ENCODE measurements at regions not wholly inside any gene's neighbourhood (a gene's known extent, or its start where the extent isn't known, plus 50 kb on each side); places are given as distances from the start of the nearest gene placed in this dataset.

DNA sequence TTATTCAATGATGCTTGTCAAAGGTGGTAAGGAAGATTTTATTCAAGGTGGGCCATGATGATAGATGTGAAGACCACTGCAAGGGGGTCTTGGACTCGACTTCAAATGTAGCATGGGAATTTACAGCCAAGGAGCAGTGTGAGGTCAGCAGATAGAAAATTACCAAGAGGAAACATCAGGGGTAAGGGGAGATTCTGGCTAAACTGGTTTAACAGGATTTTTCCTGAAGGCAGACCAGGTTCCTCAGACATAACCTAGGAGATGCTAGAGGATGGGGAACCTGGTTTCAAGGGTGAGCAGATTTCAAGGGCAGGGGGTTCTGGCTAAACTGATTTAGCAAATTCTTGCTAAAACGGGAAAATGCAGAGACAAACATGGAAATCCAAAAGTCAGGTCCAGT is 464.9 kb downstream of the TAFA4 start:
- no peak for DNase-seq (ENCODE audit: low spot score)

DNA sequence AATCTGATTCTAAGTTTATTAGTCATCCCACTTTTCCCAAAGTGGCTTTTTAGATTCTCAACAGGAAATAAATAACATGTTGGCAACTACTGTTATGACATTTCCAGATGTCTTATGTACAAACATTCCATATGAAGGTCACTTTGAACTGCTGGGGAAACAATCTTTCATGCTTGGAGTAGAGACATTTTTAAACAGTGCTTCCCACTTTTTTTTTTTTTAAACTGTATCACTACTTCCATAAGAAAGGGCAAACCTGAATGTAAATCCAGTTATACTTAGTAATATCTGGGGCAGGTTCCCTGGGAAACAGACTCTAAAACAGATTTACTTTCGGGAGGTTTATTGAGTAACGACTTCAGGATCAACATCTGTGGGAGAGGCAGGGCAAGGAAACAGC is 473.8 kb downstream of the TAFA4 start:
- DNase-seq (ENCODE audit: low spot score): no peak

DNA sequence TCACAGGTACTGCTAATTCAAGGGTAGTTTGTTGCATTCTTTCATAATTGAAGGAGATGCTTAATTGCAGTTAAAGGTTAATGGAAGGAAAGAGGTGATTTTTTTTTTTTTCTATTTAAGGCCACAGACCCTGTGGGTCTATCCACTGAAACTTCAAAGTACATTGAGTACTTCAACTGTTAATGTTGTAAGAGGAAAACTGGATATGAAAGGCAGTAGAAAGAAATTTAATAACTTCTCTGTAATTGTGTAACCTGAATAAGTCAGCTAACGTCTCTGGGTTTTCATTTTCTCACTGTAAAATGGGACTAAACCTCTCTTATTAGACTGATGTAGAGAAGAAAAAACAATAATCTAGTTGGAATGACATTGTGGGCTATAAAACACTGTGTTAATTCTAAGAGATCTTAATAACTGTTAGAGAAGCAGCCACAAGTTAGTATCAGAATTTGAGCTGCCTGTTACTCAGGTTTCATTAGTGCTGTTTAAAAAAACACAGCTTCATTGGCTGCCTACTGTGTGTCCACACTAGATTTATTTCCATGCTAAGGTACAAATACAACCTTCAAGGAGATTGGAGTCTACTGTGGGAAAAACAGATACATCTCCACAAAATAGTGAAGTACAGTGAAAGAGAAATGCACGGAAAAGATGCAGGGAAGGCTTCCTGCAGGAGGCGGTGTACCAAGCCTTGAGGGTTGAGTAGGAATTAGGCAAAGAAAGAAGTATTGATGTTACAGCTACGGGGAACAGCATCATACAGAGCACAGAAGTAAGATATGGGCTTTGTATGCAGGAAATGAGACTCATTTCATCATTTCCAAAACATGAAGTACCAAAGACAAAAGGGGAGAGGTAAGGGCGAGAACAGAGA is 483.6 kb downstream of the TAFA4 start:
- DNase-seq (ENCODE audit: low spot score): no peak

DNA sequence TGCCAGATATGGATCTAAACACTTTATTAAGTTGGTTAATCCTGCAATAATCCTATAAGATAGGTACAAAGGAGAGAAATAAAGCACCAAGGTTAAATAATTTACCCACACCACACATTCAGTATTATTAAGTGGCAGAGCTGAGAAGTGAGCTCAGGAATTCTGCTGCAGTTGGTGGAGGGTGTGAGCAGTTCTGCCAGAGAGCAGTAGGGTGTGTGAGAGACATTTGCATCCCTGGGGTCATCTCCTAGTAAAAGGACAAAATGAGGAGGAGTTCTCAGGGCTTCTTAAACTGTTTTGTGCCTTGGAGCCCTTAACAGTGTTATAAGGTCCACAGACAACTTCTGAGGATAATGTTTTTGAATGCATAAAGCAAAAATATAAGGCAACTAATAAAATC is 484.5 kb downstream of the TAFA4 start:
- DNase-seq (ENCODE audit: low spot score): no peak

DNA sequence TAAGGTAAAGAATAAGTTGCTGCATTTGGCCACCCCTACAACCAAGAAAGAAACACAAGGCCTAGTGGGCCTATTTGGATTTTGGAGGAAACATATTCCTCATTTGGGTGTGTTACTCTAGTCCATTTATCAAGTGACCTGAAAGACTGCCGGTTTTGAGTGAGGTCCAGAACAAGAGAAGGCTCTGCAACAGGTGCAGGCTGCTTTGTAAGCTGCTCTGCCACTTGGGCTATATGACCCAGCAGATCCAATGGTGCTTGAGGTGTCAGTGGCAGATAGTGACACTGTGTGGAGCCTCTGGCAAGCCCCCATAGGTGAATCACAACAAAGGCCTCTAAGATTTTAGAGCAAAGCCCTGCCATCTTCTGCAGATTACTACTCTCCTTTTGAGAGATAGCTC is 491.3 kb downstream of the TAFA4 start:
- no peak for DNase-seq (ENCODE audit: low spot score)

DNA sequence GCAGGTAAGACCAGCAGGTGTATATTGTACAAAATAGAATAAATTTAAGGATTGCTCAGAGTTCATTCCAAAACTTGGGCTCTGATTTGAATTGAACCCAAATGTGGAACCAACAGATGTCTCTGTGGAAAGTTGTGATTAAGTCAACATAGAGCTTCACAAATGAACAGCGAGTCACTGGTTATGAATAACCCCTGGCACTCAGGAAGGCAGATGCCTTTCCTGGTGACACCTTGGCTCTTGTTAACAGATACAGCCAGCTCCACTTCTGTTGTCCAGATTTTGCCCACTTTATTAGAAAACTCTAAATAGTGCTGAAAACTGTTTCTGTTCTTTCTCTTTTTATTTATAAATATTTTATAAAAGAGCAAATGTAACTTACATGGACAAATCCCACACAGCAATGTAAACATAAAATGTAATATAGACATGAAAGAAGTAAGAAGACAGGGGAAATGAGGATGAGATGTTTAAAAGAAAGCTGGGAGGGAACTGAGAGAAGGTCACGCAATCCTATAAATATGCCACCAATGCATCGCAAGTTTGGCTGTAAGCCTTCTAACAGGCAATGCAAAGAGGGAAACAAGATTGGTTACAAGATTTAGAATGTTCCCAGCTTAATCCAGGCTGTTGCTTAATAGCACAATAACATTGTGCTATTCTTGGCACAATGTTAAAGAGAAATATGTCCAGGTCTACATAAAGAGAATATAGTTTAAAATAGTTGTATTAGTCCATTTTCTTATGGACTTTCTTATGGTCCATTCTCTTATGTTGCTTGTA is 495.5 kb downstream of the TAFA4 start:
- no peak for DNase-seq (ENCODE audit: low spot score)

DNA sequence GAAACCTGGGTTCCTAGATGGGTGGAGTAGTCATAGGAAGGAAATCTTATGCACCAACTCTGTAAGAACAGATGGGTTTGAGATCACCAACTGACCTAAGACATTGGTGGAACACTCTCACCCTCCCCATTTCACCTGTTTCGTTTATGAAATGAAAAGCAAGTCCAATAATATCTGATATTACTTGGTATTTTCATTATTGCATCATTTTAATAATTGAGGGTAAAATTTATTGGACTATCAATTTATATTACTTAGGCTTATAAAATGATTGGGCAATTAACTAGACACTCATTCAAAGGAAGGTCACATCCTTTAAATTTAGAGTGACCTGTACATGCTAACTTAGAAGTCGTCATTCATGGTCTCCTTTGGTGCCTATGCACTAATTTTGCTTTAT is 503.9 kb downstream of the TAFA4 start:
- no peak for DNase-seq (ENCODE audit: low spot score)

DNA sequence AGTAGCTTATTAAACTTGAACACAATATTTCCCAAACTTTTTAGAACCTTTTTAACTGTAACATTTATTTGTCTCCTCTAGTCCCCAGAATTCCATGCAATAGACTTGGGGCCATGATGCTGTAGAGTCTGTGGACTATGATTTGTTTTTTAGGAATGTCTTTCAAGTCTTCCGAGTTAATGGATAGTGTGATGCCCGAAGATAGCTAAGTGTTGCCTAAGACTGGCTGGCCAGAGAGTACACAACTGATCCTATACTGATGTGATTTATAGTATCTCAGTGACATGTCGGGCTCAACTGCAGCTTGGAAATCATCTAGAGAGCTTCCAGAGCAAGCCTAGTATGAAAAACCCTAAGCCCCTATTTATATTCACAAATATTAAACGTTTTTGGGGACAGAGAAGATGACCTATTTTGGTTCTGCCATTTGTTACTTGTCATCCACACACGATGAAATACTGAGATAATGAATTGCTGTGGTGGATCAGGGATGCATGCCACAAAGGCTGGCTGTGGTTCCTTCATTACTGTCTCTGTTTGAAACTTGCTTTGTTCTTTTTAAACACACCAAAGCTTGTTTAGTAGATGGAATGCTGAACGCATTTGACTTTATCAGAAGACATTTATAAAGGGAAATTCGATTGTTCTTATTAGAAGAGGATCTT is 507.4 kb downstream of the TAFA4 start:
- DNase-seq (ENCODE audit: low spot score): no peak

DNA sequence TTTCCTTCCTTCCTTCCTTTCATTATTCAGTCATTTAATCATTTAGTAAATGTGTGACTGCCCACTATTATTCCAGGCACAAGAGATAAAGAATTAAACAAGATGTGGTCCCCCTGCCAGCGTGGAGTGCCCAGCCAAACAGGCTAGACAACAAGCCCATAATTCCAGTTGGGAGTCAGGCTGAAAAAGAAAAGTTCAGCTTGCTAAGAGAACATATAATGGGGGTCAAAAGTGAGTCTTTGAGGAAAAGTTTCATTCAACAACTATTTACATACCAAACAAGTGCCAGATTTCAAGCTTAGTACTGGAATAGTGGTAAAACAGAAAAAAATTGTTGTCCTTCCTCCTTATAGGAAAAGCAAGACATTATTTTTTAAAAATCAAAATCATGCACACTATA is 523.7 kb downstream of the TAFA4 start:
- DNase-seq (ENCODE audit: low spot score): no peak

DNA sequence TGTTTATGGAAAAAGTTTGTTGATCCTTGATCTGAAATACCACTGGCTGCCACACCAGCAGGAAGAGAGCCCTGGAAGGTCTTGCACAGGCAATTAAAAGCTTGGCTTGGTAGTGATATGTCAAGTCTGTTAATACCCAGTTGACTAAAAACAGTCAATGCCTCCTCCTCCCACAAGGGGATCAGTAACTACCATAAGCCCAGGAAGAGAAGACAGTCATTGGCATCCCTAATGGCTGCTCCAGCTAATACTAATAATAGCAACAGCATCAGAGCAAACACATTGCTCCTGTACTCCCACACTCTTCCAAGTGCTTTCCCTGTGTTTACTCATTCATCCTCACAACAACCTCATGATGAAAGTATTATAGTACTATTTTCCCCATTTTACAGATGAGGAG is 528.6 kb downstream of the TAFA4 start:
- DNase-seq (ENCODE audit: low spot score): no peak

DNA sequence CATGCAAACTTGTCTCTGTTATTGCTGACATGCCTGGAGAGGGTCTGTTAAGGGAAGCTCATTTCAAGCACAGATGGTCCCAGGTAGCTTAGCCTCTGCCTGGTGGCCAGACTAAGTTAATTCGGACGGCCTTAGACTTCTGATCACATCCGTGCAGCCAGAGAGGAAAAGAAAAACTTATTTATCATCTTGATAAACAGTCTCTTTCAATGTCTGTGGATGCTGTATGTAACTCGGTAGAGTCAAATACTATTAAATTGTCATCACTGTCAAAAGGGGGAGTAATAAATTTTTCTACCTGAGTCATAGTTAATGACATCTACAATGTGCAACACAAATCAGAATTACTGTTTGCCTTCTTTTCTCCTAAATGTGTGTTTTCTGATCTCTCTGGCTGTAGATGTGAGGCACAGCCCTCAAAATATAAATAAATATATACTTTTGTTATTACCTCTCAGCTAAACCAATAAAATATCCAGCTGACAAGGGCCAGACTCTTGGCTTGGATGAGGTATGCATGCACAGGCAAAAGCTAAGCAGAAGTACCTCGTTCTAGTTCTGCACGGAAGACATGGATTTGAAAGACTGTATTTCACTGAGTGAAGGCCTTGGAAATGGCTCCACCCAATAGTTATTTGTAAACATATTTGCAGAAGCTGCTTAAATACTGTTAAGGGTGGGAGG is 530.0 kb downstream of the TAFA4 start:
- no peak for DNase-seq (ENCODE audit: low spot score)

DNA sequence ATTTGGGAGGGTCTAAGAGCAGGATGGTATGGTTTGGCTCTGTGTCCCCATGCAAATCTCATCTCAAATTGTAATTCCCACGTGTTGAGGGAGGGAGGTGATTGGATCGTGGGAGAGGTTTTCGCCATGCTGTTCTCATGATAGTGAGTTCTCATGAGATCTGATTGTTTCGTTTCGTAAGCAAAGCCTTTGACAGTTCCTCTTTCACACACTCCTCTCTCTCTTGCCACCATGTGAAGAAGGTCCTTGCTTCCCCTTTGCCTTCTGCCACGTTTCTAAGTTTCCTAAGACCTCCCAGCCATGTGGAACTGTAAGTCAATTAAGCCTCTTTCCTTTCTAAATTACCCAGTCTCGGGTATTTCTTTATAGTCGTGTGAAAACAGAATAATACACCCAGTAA is 553.7 kb downstream of the TAFA4 start:
- no peak for DNase-seq (ENCODE audit: low spot score)

DNA sequence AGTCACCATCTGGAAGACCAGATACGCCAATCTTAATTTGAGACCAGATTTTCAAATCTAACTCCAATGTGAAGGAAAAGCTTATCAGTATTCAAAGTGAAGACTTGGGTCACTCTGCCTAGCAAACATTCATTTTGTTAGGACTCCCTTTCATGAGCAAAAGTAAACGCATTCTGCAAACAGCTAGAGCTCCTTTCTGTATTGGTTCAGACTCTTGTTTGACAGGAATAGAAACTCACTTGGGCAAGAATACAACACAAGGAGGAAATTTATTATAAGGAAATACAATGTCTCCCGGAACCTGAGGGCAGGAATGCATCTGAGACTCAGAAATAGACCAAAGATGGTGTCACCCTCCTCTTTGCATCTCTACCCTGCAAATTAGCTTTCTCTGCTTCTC is 558.6 kb downstream of the TAFA4 start:
- no peak for DNase-seq (ENCODE audit: low spot score)

DNA sequence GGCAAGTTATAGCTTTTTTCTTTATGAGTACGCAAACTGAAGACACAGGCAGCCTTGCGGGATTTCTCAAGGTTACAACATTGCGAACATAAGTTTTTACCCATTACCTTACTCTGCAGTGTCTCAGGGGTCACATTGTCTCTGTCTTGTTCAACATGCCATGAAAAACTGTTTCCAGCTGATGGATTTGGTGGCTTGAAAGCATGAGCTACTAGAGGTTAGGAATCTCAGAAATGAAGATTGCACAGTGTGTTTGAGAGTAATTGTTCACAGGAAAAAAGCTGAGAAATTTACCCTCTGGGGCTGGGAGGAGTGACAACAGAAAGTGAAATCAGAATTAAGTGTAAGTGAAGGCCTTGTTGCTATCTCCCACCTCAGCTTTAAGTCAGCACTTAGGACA is 568.6 kb downstream of the TAFA4 start:
- no peak for DNase-seq (ENCODE audit: low spot score)

DNA sequence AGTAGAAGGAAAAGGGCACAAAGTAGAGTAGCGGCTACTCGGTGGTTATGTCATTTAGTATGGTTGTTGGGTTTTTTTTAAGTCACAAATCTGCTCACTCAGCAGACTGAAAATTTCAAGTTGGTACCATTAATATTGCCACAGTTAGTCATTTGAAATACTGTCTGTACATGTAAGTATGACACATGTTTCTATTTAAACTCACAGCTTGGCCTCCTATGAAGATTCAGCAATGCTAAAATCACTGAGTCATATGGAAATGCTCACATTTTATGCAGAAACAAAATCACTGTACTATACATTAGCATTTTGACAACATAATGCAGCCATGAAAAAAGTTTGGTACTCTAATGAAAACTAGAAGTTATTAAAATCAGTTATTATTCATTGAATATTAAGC is 571.9 kb downstream of the TAFA4 start:
- DNase-seq (ENCODE audit: low spot score): no peak

DNA sequence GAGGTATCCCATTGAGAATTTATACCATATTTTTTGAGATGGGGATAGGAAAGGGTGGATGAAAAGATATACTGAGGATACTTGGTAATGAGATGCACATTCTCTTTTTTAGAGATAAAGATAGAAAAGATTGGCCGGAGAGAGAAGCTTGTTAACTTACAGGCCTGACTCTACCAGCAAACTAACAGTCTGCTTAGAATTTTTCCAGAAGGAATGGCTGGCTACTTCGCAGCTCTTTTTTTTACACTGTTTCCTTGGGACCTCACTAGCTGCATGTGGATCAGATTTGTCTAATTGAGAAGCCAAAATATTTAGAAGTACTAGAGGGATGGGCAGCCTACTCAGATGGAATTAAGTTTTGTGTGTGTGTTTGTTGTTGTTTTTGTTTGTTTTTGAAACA is 586.6 kb downstream of the TAFA4 start:
- no peak for DNase-seq (ENCODE audit: low spot score)

DNA sequence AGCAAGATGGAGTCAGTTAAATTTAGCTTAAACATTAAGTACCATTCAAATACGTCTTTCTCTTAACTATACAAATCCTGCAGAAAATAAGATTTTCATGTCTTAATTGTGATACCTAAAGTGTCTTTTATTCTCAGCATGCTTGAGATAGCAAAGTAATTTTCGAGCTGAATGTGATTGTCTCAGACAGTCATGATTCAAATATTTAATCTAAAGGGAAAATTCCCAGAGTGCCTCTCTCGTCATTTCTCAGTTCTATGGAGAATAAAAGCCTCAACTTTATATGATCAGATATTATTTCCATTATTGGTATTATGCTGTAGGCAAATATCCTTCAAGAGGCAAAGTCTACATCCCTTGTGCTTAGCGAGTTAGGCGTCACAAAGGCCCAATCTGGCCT is 589.9 kb downstream of the TAFA4 start:
- DNase-seq (ENCODE audit: low spot score): no peak

DNA sequence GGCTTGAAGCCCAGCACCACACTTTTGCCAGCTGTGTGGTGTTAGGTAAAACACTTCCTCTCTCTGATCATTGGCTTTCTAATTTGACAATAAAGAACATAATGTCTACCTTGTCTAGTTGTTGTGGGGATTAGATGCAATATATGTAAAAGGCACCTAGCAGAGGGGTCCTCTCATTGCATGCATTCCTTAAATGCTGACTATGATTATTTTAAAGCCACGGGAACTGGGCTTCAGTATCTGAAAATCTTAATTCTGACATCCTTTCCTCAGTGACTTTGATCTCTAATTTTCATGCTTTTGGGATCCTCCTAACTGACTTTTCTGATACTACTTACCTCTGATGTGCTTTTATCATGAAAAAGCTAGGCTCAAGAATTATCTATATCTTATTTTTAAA is 596.3 kb downstream of the TAFA4 start:
- DNase-seq (ENCODE audit: low spot score): no peak

DNA sequence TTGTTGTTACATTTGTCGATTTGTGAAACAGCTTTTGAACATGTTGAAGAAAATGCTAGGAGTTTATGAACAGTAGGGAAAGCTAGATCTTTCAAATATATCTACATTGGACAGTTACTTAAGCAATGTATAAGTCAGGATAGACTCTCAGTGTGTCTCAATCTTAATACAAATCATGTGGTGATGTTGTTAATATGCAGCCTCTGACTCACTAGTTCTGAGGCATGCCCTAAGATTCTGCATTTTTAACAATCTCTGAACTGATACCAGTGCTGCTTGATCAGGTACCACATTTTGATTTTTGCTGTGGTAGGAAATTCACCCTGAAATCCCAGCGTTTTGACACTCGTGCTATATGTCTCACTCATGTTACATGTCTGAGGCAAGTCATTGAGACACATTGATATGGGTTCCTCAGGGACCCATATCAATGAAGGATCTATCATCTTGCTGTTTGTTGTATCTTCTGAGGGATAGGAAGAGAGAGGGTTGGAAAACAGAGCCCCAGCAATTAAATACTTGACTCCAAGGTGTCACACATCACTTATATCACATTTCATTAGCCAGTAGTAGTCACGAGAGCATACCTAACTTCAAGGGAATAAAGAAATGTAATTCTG is 597.9 kb downstream of the TAFA4 start:
- DNase-seq (ENCODE audit: low spot score): no peak

DNA sequence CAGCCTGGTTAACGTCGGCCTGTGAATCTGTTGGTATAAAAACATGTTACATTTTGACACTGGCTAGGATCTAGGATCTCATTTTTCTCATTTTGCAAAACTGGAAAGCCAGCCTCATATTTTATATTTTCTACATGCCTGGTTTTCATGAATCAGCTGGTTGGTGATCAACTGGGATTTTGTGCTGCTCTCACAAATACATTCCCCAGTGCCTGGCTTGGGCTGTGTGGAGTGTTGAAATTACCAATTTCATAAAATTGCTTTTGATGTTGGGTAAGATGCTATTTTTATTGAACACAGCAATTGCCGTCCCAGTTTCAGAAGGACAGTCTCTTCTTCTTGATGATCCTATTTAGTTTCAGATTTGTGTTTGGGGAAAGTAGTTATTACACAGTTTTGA is 604.3 kb downstream of the TAFA4 start:
- DNase-seq (ENCODE audit: low spot score): no peak

DNA sequence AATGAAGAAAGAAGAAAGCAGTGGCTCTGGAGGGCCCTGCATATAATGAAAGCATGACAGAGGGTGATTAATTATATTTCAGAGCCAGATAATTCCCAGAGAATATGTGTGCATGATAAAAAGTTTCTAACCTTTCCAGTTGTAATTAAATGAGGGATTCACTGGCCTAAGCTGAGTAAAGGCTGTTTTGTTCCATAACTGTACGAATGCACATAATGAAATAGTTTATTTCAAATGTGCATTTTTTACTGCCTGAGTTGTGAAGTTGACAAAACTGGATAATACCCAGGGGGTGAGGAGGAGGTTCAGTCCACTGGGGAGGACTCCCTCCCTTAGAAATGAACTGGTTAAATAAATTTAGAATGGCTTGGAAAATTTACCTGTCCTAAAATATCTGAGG is 616.4 kb downstream of the TAFA4 start:
- DNase-seq (ENCODE audit: low spot score): no peak

DNA sequence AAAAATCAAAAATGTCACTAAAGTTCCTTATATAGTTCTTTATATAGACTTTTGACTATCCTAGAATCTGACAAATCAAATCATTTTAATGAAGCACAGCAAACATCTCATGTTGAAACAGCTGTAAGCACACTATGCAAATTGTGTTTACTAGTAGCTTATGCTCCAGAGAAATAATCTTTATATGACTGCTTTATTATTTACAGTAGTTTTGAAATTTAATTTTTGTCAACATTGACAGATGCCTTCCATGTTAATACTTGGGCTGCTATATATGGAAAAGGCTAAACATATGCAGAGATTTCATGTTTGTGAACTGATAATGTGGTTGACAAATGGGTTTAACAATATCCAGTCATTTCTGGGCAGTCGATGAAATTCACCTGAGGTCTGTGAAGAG is 616.8 kb downstream of the TAFA4 start:
- no peak for DNase-seq (ENCODE audit: low spot score)
